Stimulated activated CD8-positive, alpha-beta memory T cell treated with anti-CD3 and anti-CD28 coated beads, Interleukin-15, amount 100 ng/mL, for 1 hour (primary cell): ENCODE measurements at regions not wholly inside any gene's neighbourhood (a gene's known extent, or its start where the extent isn't known, plus 50 kb on each side); places are given as distances from the start of the nearest gene placed in this dataset.
"Not testable (repeated sequence)": the region's sequence is repeated elsewhere in the genome, so short reads cannot be mapped to it uniquely, and the experiment has no call there.

ENCODE experiments used
- DNase-seq: peaks from one replicate; pipeline ENCODE4 v3.0.0-alpha.2; 2020; ENCODE audit warnings: low read depth

DNA sequence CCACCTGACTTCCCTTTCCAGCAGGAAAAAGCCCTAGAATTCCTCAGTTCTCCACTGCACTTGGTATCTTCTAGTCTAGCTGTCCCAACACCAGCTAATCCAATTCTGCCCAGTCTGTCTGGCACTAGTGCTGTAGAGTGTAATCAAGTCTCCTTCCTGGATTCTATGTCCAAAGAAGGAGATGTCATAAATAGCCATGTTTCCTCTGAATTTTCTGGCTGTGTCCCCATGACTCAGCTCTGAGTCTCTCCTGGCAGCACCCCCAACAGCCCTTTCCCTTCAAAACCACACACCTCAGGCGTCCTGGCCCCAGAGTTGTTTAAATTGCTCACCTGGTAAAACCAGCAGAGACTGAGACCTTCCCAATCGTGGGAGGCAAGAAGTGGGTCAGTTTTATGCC lies 197.2 kb downstream of the GRXCR1 start:
- DNase-seq: no peak

GRCh38 chr4:43103048-43103447 lies 210.5 kb downstream of the GRXCR1 start:
- no peak for DNase-seq

DNA sequence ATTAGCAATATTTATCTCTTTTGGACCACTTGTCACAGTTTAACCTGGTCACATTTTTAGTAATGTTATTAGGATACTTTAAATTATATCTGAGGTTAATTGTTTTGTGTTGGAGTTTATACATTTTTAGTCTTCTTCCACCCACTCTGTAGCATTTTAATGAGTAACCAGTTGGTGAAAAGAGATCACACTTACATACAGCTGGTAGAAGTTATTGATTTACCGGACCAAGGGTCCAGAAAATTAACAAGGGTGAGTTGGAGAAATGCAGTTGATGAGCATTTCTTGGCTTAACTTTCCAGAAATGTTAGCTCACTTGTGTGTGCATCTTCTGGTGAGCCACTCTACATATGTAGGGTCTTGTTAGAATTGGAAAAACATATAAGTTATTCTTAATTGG lies 219.6 kb downstream of the GRXCR1 start:
- DNase-seq: no peak

- DNase-seq: no peak
Measured at GRCh38 chr4:43113196-43113595, 220.7 kb downstream of the GRXCR1 start.

DNA sequence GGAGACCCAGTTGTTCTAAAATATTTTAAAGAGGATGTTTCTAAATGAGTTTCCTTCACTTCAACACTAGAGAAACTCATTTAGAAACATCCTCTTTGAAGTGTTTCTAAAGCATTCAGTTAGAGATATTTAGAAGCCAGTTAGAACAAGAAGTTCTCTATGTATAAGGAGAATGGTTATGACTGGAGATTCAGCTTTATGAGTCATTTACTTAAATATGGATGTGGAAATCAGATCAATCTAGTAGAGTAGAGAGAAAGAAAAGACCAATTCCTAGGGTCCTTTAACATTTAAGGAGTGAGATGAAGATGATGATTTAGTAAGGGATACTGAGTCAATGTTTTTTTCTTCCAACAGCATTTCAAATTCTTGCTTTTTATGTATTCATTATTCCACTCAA lies 234.1 kb downstream of the GRXCR1 start:
- DNase-seq: no peak

DNA sequence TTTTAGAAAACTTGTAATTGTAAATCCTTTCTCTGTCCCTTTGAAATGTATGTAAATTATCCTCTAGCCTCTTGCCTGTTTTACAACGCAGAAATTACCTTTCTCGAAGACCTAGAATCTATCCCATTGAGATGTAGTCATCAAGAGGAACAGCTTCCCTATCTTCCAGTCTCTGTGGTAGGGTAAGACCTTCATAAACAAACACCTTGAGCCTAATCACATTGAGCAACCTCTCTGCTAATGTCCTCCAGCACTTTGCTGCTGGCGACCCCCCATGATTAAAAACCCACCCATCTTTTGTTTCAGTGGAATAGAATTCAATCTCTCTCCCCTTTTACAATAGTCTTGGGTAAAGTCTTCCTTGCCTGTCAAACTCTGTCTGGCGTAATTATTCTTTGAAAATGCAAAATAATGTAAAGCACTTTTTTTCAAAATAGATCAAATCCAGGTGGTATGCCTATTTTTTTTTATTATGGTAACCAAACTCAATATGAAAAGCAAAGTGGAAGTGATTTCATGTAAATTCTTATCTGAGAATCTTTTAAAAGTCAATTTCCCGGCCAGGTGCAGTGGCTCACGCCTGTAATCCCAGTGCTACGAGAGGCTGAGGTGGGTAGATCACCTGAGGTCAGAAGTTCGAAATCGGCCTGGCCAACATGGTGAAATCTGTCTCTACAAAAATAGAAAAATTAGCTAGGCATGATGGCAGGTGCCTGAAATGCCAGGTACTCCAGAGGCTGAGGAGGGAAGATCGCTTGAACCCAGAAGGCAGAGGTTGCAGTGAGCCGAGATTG lies 237.9 kb downstream of the GRXCR1 start:
- no peak for DNase-seq

- peak; percentile 1 for DNase-seq
Measured at GRCh38 chr4:43132010-43132582, 239.6 kb downstream of the GRXCR1 start.

DNA sequence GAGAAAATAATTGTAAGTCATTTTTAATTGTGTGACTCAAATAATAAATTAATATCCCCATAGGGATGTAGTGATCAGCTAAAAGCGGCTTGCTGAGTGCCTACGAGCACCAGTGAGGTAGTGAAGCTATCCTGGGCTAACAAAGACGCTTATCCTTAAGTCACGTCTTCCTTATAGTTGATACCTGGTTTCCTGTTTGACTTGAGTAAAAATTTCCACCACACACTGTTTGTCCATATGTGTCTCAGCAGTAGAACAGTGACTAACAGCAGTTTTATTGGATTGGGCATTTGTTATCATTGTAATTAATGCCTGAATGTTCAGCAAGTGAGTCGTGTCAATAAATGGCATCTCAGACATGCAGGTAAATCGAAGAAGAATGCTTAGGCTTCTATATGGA lies 241.1 kb downstream of the GRXCR1 start:
- no peak for DNase-seq

GRCh38 chr4:43136752-43137151 lies 244.2 kb downstream of the GRXCR1 start:
- DNase-seq: no peak

DNA sequence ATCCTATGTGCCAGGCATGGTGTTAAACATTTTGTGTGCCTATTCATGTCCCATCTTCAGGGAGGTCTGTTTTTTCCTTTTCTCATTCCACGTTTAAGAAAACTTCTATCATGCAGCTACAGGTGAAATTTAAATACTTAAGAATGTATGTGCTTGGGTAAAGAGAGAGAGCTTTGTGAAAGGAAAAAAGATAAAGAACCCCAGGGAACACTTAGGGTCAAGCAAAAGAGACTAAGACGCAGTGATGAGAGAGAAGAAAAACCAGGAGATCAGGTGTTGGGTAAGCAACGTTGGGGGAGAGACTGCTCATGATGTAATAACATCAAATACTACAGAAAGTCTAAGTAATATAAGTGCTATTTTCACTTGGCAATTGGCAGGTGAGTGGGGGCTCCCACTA lies 253.7 kb downstream of the GRXCR1 start:
- DNase-seq: no peak

DNA sequence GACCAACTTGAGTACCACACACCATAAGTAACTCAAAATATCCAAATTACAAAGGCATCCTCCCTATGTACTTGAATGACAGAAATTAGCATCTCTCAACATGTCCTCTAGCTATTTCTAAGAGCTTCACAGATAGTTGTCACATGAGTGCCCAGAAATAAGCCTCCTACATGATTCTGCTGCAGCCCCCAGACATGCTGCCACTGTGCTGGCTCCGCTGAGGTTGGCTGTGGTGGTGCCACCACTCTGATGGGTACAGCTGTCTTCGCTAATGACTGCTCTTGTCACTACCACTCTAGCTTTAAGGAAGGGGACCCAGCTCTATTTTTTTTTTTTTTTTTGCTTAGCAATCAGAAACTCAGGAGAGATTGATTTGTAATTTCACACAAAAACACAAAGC lies 256.0 kb downstream of the GRXCR1 start:
- no peak for DNase-seq

GRCh38 chr4:43163101-43163792 lies 270.7 kb downstream of the GRXCR1 start:
- no peak for DNase-seq

DNA sequence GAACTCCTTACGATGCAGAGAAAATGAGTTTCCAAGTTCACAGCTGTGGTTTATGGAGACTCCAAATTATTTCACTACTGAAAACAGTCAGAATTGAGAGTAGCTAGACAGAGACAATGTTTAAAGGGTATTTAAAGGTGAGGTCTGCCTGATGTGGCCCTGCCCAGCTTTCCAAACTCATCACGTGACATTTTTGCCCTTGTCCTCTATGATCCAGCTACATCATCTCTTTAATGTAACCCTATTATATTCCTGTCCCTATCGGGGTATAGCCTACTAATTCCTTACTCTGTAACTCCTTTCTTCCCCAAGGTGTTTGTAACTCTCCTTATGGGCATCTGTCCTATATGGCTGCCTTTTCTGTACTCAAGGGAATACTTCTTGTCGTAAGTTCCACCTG lies 297.2 kb downstream of the GRXCR1 start:
- no peak for DNase-seq

- not testable (repeated sequence) for DNase-seq
Measured at GRCh38 chr4:43212576-43212975, 320.1 kb downstream of the GRXCR1 start.

- no peak for DNase-seq
Measured at GRCh38 chr4:43223820-43224219, 331.3 kb downstream of the GRXCR1 start.

DNA sequence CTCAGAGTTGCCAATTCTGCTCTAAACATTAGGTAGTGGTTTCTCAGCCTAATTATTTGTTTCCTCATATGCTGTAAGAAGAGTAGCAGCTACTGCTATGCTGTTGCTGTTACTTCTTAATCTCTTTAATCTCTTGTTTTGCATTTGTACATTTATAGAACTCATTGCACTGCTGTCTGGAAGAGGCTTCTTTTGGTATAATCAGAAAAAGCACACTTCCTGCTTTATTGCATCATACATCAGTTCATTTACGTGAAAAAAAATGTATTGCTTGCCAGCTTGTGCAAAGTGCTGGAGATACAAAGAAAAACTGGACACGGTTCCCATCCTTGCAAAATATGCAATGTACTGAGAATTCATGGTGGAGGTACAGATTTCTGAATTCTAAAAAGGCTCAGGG lies 332.0 kb downstream of the GRXCR1 start:
- no peak for DNase-seq

GRCh38 chr4:43233321-43233720 lies 340.8 kb downstream of the GRXCR1 start:
- no peak for DNase-seq

GRCh38 chr4:43234626-43235415 lies 342.3 kb downstream of the GRXCR1 start:
- DNase-seq: no peak

DNA sequence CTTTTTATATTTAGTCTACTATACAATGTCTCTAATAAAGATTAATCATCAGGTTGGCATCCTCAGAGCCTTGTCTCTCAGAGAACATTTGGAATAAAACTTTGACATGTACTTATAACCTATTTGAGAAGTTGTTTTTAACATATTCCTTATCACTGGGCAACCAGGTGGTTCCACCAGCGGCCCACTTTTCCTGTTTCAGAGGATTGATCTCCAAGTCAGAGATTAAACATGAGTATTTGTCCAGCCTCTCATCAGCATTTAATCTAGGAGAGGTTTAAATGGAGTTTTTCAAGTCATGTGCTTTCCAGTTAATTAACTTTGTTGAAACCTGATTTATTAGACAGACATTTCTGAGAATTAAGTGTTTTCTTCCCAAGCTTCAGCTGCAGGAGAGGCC lies 345.5 kb downstream of the GRXCR1 start:
- DNase-seq: no peak

DNA sequence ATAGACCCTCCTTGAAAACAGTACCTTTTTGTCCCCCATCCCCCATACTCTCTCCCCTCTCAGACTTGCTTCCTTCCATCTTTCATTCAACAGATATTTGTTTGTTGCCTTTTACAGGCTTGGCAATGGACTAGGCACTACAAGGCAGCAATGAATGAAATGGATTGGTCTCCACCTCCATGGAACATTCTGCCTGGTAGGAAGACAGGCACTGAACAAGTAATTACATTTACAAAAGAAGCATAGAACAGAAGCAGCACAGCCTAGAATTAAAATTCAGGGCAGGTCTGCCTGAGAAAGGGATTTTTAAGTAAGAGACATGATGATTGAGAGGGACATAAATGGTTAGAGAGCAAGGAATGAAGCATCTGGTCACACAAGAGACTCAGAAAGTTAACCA lies 346.1 kb downstream of the GRXCR1 start:
- no peak for DNase-seq

DNA sequence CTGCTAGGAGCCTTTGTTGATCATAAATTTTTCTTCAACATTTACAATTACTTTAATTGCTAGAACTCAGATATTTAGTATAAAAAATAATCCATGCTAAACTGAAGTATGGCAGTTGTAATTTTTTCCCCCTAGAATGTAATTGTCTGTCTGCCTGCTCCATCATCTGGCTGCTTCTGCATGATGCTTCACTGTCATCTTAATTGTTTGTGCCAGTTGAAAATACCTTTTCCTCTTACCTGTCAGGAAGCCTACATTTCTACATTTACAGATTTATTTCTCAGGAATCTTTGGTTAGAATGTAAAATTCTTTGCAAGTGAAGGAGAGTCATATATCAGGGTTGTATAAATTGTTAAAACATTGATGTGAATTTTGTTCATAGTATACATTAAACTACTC lies 348.6 kb downstream of the GRXCR1 start:
- DNase-seq: no peak

DNA sequence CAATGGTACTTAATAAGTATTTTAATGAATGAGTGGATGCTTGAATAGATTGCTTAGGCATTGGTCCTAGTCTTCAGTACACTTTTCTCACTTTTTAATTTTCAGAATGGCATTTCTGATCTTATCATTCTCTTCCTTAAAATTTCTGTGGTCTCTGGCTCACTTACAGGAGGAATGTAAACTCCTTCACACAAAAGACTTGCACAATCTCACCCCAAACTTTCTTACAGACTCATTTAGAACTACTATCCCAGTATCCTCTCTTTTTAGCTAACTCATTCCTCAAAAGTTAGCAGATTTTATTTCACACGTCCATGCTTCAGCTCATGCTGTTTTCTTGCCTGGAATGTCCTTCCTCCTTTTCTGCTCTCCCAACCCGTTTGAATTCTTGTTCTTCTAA lies 350.1 kb downstream of the GRXCR1 start:
- DNase-seq: no peak
